AG09319 (cell line): ENCODE measurements at regions not wholly inside any gene's neighbourhood (a gene's known extent, or its start where the extent isn't known, plus 50 kb on each side); places are given as distances from the start of the nearest gene placed in this dataset.

Experiments used
- DNase-seq: peaks from one replicate; pipeline ENCODE4 v3.0.0-alpha.2; 2010; ENCODE audit warnings: low read depth; ENCODE audit errors: extremely low read depth
- CTCF ChIP-seq: IDR thresholded peaks from 2 replicates; pipeline ENCODE4 v1.5.1; 2011; ENCODE audit warnings: low read depth, mild to moderate bottlenecking, inconsistent platforms, low read length, moderate library complexity

- TF ChIP-seq CTCF, result no peak
- DNase-seq, result no peak
Measured at GRCh38 chr14:71665781-71666180, 266.4 kb upstream of the RGS6 start.

- DNase-seq, result no peak
- TF ChIP-seq CTCF, result no peak
Measured at GRCh38 chr14:71666571-71667145, 265.6 kb upstream of the RGS6 start.

- TF ChIP-seq CTCF, result no peak
- DNase-seq, result no peak
Measured at GRCh38 chr14:71668186-71668912, 263.9 kb upstream of the RGS6 start.

GRCh38 chr14:71672596-71672995, 259.6 kb upstream of the RGS6 start:
- no peak for TF ChIP-seq CTCF
- DNase-seq, result no peak

GRCh38 chr14:71675126-71675899, 256.9 kb upstream of the RGS6 start:
- no peak for DNase-seq
- TF ChIP-seq CTCF, result no peak

- DNase-seq, result no peak
- TF ChIP-seq CTCF, result no peak
Measured at GRCh38 chr14:71675900-71676287, 256.3 kb upstream of the RGS6 start.

- TF ChIP-seq CTCF, result no peak
Measured at GRCh38 chr14:71680736-71681387, 251.4 kb upstream of the RGS6 start.

More at GRCh38 chr14:71680736-71681387, 251.4 kb upstream of the RGS6 start:
- no peak for DNase-seq
